Activated CD4-positive, alpha-beta T cell treated with anti-CD3 and anti-CD28 coated beads, Interleukin-2, amount 10 ng/mL, durations not matched to agents 24 days and 14 days (primary cell): ENCODE measurements at regions not wholly inside any gene's neighbourhood (a gene's known extent, or its start where the extent isn't known, plus 50 kb on each side); places are given as distances from the start of the nearest gene placed in this dataset.
A peak's percentile ranks its signal among the peaks of the same experiment; 100 is the strongest.

Experiments
- DNase-seq: peaks from one replicate; pipeline ENCODE4 v3.0.0; 2022
- H3K27ac Mint-ChIP-seq: one replicate; pipeline ENCODE4 v1.8.0; 2022; ENCODE audit warnings: mild to moderate bottlenecking, mixed read lengths
- H3K27me3 Mint-ChIP-seq: one replicate; pipeline ENCODE4 v1.8.0; 2022; ENCODE audit warnings: mixed read lengths
- H3K36me3 Mint-ChIP-seq: one replicate; pipeline ENCODE4 v1.8.0; 2022; ENCODE audit warnings: low read depth, mild to moderate bottlenecking, mixed read lengths
- H3K4me1 Mint-ChIP-seq: one replicate; pipeline ENCODE4 v1.8.0; 2021; ENCODE audit warnings: mixed read lengths
- H3K4me3 Mint-ChIP-seq: one replicate; pipeline ENCODE4 v1.8.0; 2022; ENCODE audit warnings: mild to moderate bottlenecking, moderate library complexity, mixed read lengths
- H3K9me3 Mint-ChIP-seq: one replicate; pipeline ENCODE4 v1.8.0; 2021; ENCODE audit warnings: mixed read lengths
- intact Hi-C: fragments of 100-400 bp; cut with micrococcal nuclease; formaldehyde crosslinking; loops from one replicate; pipeline ENCODE4 v1.15.1; 2023

- Mint-ChIP-seq H3K4me3 (peak overlapping the region; percentile 88), H3K9me3 (no peaks in the 10 kb centered on the region), H3K4me1 (peaks cover 13% of the 10 kb centered on the region), H3K27me3 (peaks cover 73% of the 10 kb centered on the region), H3K36me3 (peaks cover 3% of the 10 kb centered on the region), H3K27ac (no peak overlapping the region)
- intact Hi-C loops: loop anchor here (5.0 kb wide), 2 partner anchors 105 to 1310 kb away; no protein-coding TSS in a partner anchor
- DNase-seq: peak; percentile 71
These were observed 108.7 kb upstream of the KCTD1 start for GRCh38 chr18:26656944-26657536.

- peaks cover 3% of the 10 kb centered on the region for H3K36me3 Mint-ChIP-seq
- no peak for DNase-seq
- intact Hi-C loops: loop anchor here (5.0 kb wide), 2 partner anchors 104 to 1309 kb away; no protein-coding TSS in a partner anchor
- no peak overlapping the region for H3K27ac Mint-ChIP-seq
- H3K27me3 Mint-ChIP-seq: peaks cover 77% of the 10 kb centered on the region
- peak overlapping the region; percentile 47 for H3K4me3 Mint-ChIP-seq
- peaks cover 13% of the 10 kb centered on the region for H3K4me1 Mint-ChIP-seq
- no peaks in the 10 kb centered on the region for H3K9me3 Mint-ChIP-seq
These were observed 108.1 kb upstream of the KCTD1 start for GRCh38 chr18:26656431-26656943.

GRCh38 chr18:26655525-26656430 is 107.4 kb upstream of the KCTD1 start:
- peaks cover 13% of the 10 kb centered on the region for H3K4me1 Mint-ChIP-seq
- peaks cover 80% of the 10 kb centered on the region for H3K27me3 Mint-ChIP-seq
- H3K27ac Mint-ChIP-seq: no peak overlapping the region
- H3K4me3 Mint-ChIP-seq: peak overlapping the region; percentile 61
- H3K9me3 Mint-ChIP-seq: no peaks in the 10 kb centered on the region
- intact Hi-C loops: loop anchor here (5.0 kb wide), 2 partner anchors 103 to 1308 kb away; no protein-coding TSS in a partner anchor
- peak; percentile 58 for DNase-seq
- peaks cover 3% of the 10 kb centered on the region for H3K36me3 Mint-ChIP-seq

- DNase-seq: no peak
- Mint-ChIP-seq H3K36me3 (peaks cover 3% of the 10 kb centered on the region), H3K9me3 (no peaks in the 10 kb centered on the region), H3K4me3 (peak overlapping the region; percentile 61), H3K27me3 (peaks cover 84% of the 10 kb centered on the region), H3K27ac (no peak overlapping the region), H3K4me1 (peaks cover 13% of the 10 kb centered on the region)
- intact Hi-C loops: loop anchor here (5.0 kb wide), 3 partner anchors 103 to 1308 kb away; no protein-coding TSS in a partner anchor
These were observed 106.5 kb upstream of the KCTD1 start for GRCh38 chr18:26654616-26655524.

GRCh38 chr18:26653943-26654615 is 105.7 kb upstream of the KCTD1 start:
- Mint-ChIP-seq H3K4me3 (no peak overlapping the region), H3K9me3 (no peaks in the 10 kb centered on the region), H3K36me3 (peaks cover 3% of the 10 kb centered on the region), H3K27ac (no peak overlapping the region), H3K4me1 (peaks cover 13% of the 10 kb centered on the region), H3K27me3 (peaks cover 80% of the 10 kb centered on the region)
- intact Hi-C loops: loop anchor here (5.0 kb wide), 1 partner anchor 347 kb away; no protein-coding TSS in a partner anchor
- DNase-seq: no peak

GRCh38 chr18:26652501-26652900 is 104.1 kb upstream of the KCTD1 start:
- H3K4me1 Mint-ChIP-seq: peaks cover 9% of the 10 kb centered on the region
- peaks cover 64% of the 10 kb centered on the region for H3K27me3 Mint-ChIP-seq
- H3K27ac Mint-ChIP-seq: no peak overlapping the region
- H3K9me3 Mint-ChIP-seq: no peaks in the 10 kb centered on the region
- peaks cover 3% of the 10 kb centered on the region for H3K36me3 Mint-ChIP-seq
- intact Hi-C loops: loop anchor here (5.0 kb wide), 1 partner anchor 345 kb away; no protein-coding TSS in a partner anchor
- H3K4me3 Mint-ChIP-seq: no peak overlapping the region
- DNase-seq: no peak

GRCh38 chr18:26650310-26651268 is 102.2 kb upstream of the KCTD1 start:
- peaks cover 56% of the 10 kb centered on the region for H3K27me3 Mint-ChIP-seq
- intact Hi-C loops: loop anchor here (5.0 kb wide), 1 partner anchor 343 kb away; no protein-coding TSS in a partner anchor
- DNase-seq: no peak

GRCh38 chr18:26649193-26649543 is 100.8 kb upstream of the KCTD1 start:
- no peak overlapping the region for H3K27ac Mint-ChIP-seq
- no peak overlapping the region for H3K4me3 Mint-ChIP-seq
- H3K36me3 Mint-ChIP-seq: no peaks in the 10 kb centered on the region
- no peaks in the 10 kb centered on the region for H3K9me3 Mint-ChIP-seq
- H3K27me3 Mint-ChIP-seq: peaks cover 42% of the 10 kb centered on the region
- no peaks in the 10 kb centered on the region for H3K4me1 Mint-ChIP-seq
- intact Hi-C loops: loop anchor here (5.0 to 10.0 kb wide), 2 partner anchors 244 to 267 kb away; no protein-coding TSS in a partner anchor
- no peak for DNase-seq

More at GRCh38 chr18:26650310-26651268, 102.2 kb upstream of the KCTD1 start:
- no peaks in the 10 kb centered on the region for H3K36me3 Mint-ChIP-seq
- no peak overlapping the region for H3K27ac Mint-ChIP-seq
- H3K4me1 Mint-ChIP-seq: peaks cover 4% of the 10 kb centered on the region
- no peak overlapping the region for H3K4me3 Mint-ChIP-seq
- no peaks in the 10 kb centered on the region for H3K9me3 Mint-ChIP-seq

GRCh38 chr18:26648509-26649192 is 100.3 kb upstream of the KCTD1 start:
- Mint-ChIP-seq H3K4me3 (no peak overlapping the region), H3K4me1 (no peaks in the 10 kb centered on the region), H3K27me3 (peaks cover 37% of the 10 kb centered on the region), H3K9me3 (no peaks in the 10 kb centered on the region), H3K27ac (no peak overlapping the region), H3K36me3 (no peaks in the 10 kb centered on the region)
- intact Hi-C loops: loop anchor here (5.0 to 10.0 kb wide), 2 partner anchors 244 to 266 kb away; no protein-coding TSS in a partner anchor
- no peak for DNase-seq

- Mint-ChIP-seq H3K9me3 (no peaks in the 10 kb centered on the region), H3K27ac (no peak overlapping the region), H3K27me3 (peaks cover 24% of the 10 kb centered on the region), H3K4me3 (no peak overlapping the region), H3K36me3 (no peaks in the 10 kb centered on the region), H3K4me1 (no peaks in the 10 kb centered on the region)
- DNase-seq: no peak
- intact Hi-C loops: loop anchor here (5.0 to 10.0 kb wide), 2 partner anchors 242 to 265 kb away; no protein-coding TSS in a partner anchor
These were observed 98.5 kb upstream of the KCTD1 start for GRCh38 chr18:26646901-26647300.
